Endodermal cell (in vitro differentiated cells): ENCODE measurements at regions not wholly inside any gene's neighbourhood (a gene's known extent, or its start where the extent isn't known, plus 50 kb on each side); places are given as distances from the start of the nearest gene placed in this dataset.
"Not testable (repeated sequence)": the region's sequence is repeated elsewhere in the genome, so short reads cannot be mapped to it uniquely, and the experiment has no call there.

Experiments
- DNase-seq: peaks from one replicate; pipeline ENCODE4 v3.0.0-alpha.2; 2017
- H3K27ac ChIP-seq: 2 replicates; pipeline ENCODE4 v1.5.1; 2013; ENCODE audit warnings: mild to moderate bottlenecking, low read depth, low read length, moderate library complexity
- H3K27me3 ChIP-seq: 2 replicates; pipeline ENCODE4 v1.6.1; 2013; ENCODE audit warnings: mild to moderate bottlenecking, low read length, moderate library complexity; ENCODE audit not compliant: insufficient read depth, control insufficient read depth, poor library complexity, severe bottlenecking
- H3K36me3 ChIP-seq: 2 replicates; pipeline ENCODE4 v1.7.0; 2013; ENCODE audit warnings: mild to moderate bottlenecking, low read length, moderate library complexity; ENCODE audit not compliant: control insufficient read depth, insufficient read depth
- H3K4me1 ChIP-seq: one replicate; pipeline ENCODE4 v1.7.0; 2013; ENCODE audit warnings: low read length; ENCODE audit not compliant: control insufficient read depth, insufficient read depth
- H3K4me3 ChIP-seq: 2 replicates; pipeline ENCODE4 v1.5.1; 2013; ENCODE audit warnings: mild to moderate bottlenecking, low read length, moderate library complexity
- H3K9ac ChIP-seq: 2 replicates; pipeline ENCODE4 v1.6.1; 2013; ENCODE audit warnings: mild to moderate bottlenecking, low read length, moderate library complexity; ENCODE audit not compliant: poor library complexity, severe bottlenecking; ENCODE audit errors: extremely low read depth
- H3K9me3 ChIP-seq: 2 replicates; pipeline ENCODE4 v1.6.1; 2013; ENCODE audit warnings: mild to moderate bottlenecking, low read length, moderate library complexity; ENCODE audit not compliant: control insufficient read depth
- H3K27ac Mint-ChIP-seq: 2 replicates; pipeline ENCODE4 v1.8.0; 2020; ENCODE audit warnings: mixed read lengths
- H3K27me3 Mint-ChIP-seq: 2 replicates; pipeline ENCODE4 v1.8.0; 2021; ENCODE audit warnings: mild to moderate bottlenecking, mixed read lengths; ENCODE audit not compliant: insufficient read depth
- H3K36me3 Mint-ChIP-seq: 2 replicates; pipeline ENCODE4 v1.8.0; 2020; ENCODE audit warnings: low read depth, mixed read lengths
- H3K4me1 Mint-ChIP-seq: 2 replicates; pipeline ENCODE4 v1.8.0; 2020; ENCODE audit warnings: mixed read lengths
- H3K4me3 Mint-ChIP-seq: 2 replicates; pipeline ENCODE4 v1.8.0; 2020; ENCODE audit warnings: mild to moderate bottlenecking, moderate library complexity, mixed read lengths
- H3K9me3 Mint-ChIP-seq: 2 replicates; pipeline ENCODE4 v1.8.0; 2020; ENCODE audit warnings: mild to moderate bottlenecking, mixed read lengths
- CTCF ChIP-seq: fragments of 200-600 bp; sonication (generic); conservative IDR thresholded peaks from 2 replicates; pipeline ENCODE4 v1.5.0; 2021; ENCODE audit warnings: antibody characterized with exemption, mild to moderate bottlenecking
- WGBS, 2 experiments: methylation state at CpG; one replicate each; pipeline versions ENCODE4 v1.1.5 to v1.1.7; 2013; ENCODE audit warnings: missing lambda C conversion rate in 2 of 2, mixed read lengths in 1 of 2; ENCODE audit not compliant: insufficient coverage in 1 of 2, insufficient read length in 1 of 2; 5-methylcytosine and 5-hydroxymethylcytosine counted together

DNA sequence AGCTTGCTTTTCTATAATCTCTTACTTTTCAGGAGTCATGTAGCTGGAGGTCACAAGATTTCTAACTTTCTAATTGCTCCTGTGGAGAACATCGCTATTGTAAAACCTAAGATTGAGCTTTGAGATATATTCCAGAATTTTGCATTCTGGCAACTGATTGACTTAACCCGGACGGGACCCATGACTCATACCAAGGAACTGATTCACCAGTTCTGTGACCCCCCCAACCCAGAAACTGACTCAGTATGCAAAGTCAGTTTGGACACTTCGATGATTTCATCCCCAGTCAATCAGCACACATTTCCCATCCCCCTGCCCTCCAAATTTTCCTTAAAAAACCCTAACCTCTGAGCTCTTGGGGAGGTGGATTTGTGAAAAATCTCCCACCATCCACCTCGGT, 396.5 kb upstream of the GBE1 start:
- no peak overlapping the region for H3K4me3 ChIP-seq
- H3K36me3 ChIP-seq, result no peaks in the 10 kb centered on the region
- no peak for TF ChIP-seq CTCF
- no peaks in the 10 kb centered on the region for H3K4me1 ChIP-seq
- H3K27me3 ChIP-seq, result no peaks in the 10 kb centered on the region
- no peak overlapping the region for H3K9ac ChIP-seq
- 85 to 89% methylated on average over 3 to 5 of the region's 5 CpGs for WGBS, 2 experiments
- Mint-ChIP-seq H3K36me3 (no peaks in the 10 kb centered on the region), H3K9me3 (peaks cover 4% of the 10 kb centered on the region), H3K4me3 (no peak overlapping the region), H3K27ac (no peak overlapping the region), H3K4me1 (peaks cover 5% of the 10 kb centered on the region), H3K27me3 (no peaks in the 10 kb centered on the region)
- no peak for DNase-seq
- no peak overlapping the region for H3K27ac ChIP-seq
- H3K9me3 ChIP-seq, result peaks cover 9% of the 10 kb centered on the region

DNA sequence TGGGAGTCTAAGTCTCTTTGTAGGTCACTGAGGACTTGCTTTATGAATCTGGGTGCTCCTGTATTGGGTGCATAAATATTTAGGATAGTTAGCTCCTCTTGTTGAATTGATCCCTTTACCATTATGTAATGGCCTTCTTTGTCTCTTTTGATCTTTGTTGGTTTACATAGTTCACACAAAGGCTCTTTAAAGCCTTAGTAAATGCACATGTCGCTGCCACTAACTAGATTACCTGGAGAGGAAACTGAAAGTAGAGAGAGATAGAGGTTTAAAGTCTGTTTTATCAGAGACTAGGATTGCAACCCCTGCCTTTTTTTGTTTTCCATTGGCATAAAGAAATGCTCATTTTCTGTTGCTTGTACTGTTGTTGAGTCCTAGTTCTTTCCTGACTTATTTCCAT, 392.4 kb upstream of the GBE1 start:
- not testable (repeated sequence) for H3K4me3 ChIP-seq, H3K36me3 Mint-ChIP-seq, DNase-seq, H3K9me3 Mint-ChIP-seq, H3K9ac ChIP-seq, H3K4me1 Mint-ChIP-seq, H3K9me3 ChIP-seq, H3K27me3 ChIP-seq, H3K4me3 Mint-ChIP-seq, H3K36me3 ChIP-seq, H3K27me3 Mint-ChIP-seq, H3K27ac Mint-ChIP-seq, H3K27ac ChIP-seq, H3K4me1 ChIP-seq
- 50 to 90% methylated on average over 1 of the region's 1 CpG for WGBS, 2 experiments

GRCh38 chr3:82145742-82146141, 384.3 kb upstream of the GBE1 start:
- no peak overlapping the region for H3K9ac ChIP-seq
- no peaks in the 10 kb centered on the region for H3K9me3 ChIP-seq
- no peak overlapping the region for H3K4me3 ChIP-seq
- no peak overlapping the region for H3K27ac ChIP-seq
- Mint-ChIP-seq H3K36me3 (no peaks in the 10 kb centered on the region), H3K27me3 (no peaks in the 10 kb centered on the region), H3K27ac (no peak overlapping the region), H3K4me3 (no peak overlapping the region), H3K9me3 (no peaks in the 10 kb centered on the region), H3K4me1 (peaks cover 2% of the 10 kb centered on the region)
- no peaks in the 10 kb centered on the region for H3K27me3 ChIP-seq
- WGBS, 2 experiments, result 84% methylated on average over 2 of the region's 2 CpGs; no CpG with 5 or more reads in 1 of the 2 experiments
- no peaks in the 10 kb centered on the region for H3K4me1 ChIP-seq
- no peaks in the 10 kb centered on the region for H3K36me3 ChIP-seq
- TF ChIP-seq CTCF, result no peak
- no peak for DNase-seq

GRCh38 chr3:82144811-82145210, 383.4 kb upstream of the GBE1 start:
- Histone ChIP-seq H3K4me3 (no peak overlapping the region), H3K9ac (no peak overlapping the region), H3K4me1 (no peaks in the 10 kb centered on the region), H3K27ac (no peak overlapping the region), H3K36me3 (no peaks in the 10 kb centered on the region), H3K27me3 (no peaks in the 10 kb centered on the region), H3K9me3 (no peaks in the 10 kb centered on the region)
- H3K27ac Mint-ChIP-seq, result no peak overlapping the region
- H3K4me3 Mint-ChIP-seq, result no peak overlapping the region
- H3K9me3 Mint-ChIP-seq, result no peaks in the 10 kb centered on the region
- H3K27me3 Mint-ChIP-seq, result no peaks in the 10 kb centered on the region
- peaks cover 2% of the 10 kb centered on the region for H3K4me1 Mint-ChIP-seq
- WGBS, 2 experiments, result 85 to 100% methylated on average over 2 to 3 of the region's 3 CpGs
- H3K36me3 Mint-ChIP-seq, result no peaks in the 10 kb centered on the region
- no peak for DNase-seq
- TF ChIP-seq CTCF, result no peak
